Gastroesophageal sphincter (tissue), 3 donors: ENCODE measurements at regions not wholly inside any gene's neighbourhood (a gene's known extent, or its start where the extent isn't known, plus 50 kb on each side); places are given as distances from the start of the nearest gene placed in this dataset.
"Not testable (repeated sequence)": the region's sequence is repeated elsewhere in the genome, so short reads cannot be mapped to it uniquely, and the experiment has no call there.

ENCODE experiments used
- EP300 ChIP-seq: sonication (generic); formaldehyde crosslinking; IDR thresholded peaks from one replicate; pipeline ENCODE4 v1.6.1; 2017; ENCODE audit warnings: antibody characterized with exemption, mild to moderate bottlenecking
- POLR2A ChIP-seq, 2 donors: fragments of 450-650 bp; IDR thresholded peaks; one replicate each; pipeline ENCODE4 v1.6.1; 2017; ENCODE audit warnings: antibody characterized with exemption in 2 of 2, mild to moderate bottlenecking in 2 of 2, moderate library complexity in 1 of 2
- TF ChIP-seq, protein P1 (sequence below), 4 experiments: fragments of 200-600 bp in 2 of 4; fragments of 450-650 bp in 2 of 4; sonication (generic) in 1 of 4; IDR thresholded peaks; one replicate each; pipeline ENCODE4 v1.5.1; 2017 to 2019; ENCODE audit warnings: antibody characterized with exemption in 4 of 4, mild to moderate bottlenecking in 2 of 4, moderate library complexity in 2 of 4

DNA sequence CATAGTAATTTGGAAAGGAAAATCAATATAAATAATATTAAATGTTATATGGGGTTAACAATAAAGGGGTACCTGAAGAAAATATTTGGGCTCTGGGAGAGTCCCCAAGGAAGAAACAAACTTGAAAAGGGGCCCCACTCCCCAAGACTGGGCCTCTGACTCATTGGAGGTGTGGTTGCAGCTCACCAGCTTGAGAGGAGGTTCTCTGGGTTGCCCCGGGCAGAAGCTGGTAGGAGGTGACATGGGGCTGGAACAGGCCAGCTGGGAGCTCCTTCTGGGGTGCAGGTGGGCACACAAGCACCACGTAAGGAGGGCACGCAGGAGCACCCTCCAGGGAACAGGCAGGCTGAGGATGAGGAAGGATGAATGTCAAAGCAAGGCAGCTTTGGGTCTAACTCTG lies 120.3 kb upstream of the FAM240B start:
- TF ChIP-seq, protein P1, sequence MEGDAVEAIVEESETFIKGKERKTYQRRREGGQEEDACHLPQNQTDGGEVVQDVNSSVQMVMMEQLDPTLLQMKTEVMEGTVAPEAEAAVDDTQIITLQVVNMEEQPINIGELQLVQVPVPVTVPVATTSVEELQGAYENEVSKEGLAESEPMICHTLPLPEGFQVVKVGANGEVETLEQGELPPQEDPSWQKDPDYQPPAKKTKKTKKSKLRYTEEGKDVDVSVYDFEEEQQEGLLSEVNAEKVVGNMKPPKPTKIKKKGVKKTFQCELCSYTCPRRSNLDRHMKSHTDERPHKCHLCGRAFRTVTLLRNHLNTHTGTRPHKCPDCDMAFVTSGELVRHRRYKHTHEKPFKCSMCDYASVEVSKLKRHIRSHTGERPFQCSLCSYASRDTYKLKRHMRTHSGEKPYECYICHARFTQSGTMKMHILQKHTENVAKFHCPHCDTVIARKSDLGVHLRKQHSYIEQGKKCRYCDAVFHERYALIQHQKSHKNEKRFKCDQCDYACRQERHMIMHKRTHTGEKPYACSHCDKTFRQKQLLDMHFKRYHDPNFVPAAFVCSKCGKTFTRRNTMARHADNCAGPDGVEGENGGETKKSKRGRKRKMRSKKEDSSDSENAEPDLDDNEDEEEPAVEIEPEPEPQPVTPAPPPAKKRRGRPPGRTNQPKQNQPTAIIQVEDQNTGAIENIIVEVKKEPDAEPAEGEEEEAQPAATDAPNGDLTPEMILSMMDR (IDR thresholded peaks at IDR 0.05) = not testable (repeated sequence)
- TF ChIP-seq POLR2A (IDR thresholded peaks at IDR 0.05); EP300: not testable (repeated sequence)
